ENCODE measurements at regions not wholly inside any gene's neighbourhood (a gene's known extent, or its start where the extent isn't known, plus 50 kb on each side); places are given as distances from the start of the nearest gene placed in this dataset.

DNA sequence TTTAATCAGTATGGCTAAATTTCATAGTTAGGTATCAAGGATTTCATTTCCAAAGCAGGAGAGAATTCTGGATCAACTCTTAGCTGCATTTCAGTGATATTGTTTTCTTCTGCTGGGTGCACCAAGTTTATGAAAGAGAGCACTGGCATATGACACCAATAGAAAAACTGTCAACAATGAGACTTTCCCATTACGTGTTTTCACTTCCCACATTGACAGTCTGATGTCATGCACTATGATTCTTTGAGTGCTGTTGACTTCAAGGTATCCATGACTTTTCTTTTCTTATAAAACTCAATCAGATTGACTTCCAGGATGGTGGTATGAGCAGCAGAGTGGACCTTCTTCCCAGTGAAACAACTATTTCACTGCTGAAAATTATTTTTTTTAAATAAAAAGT lies 476.1 kb downstream of the EDEM1 start:
- H4K20me1 ChIP-seq (replicated peaks; ENCODE audit: control insufficient read depth, extremely low read depth, insufficient read depth, low read length): no peaks in the 10 kb centered on the region
- H2AFZ ChIP-seq (ENCODE audit: low read depth, low read length): no peak overlapping the region
- no peaks in the 10 kb centered on the region for H3K9me1 ChIP-seq (replicated peaks; ENCODE audit: control insufficient read depth, extremely low read depth, insufficient read depth, low read length)
- intact Hi-C loops (cut with micrococcal nuclease): no loop called here
- peaks cover 6% of the 10 kb centered on the region for H3K9me3 ChIP-seq (replicated peaks; ENCODE audit: control insufficient read depth, insufficient read depth, low read length)
- H3K36me3 ChIP-seq (ENCODE audit: control insufficient read depth in 2 of 2, extremely low read depth in 1 of 2, insufficient read depth in 2 of 2, low read length in 2 of 2): no peaks in the 10 kb centered on the region
- no peak for TF ChIP-seq MYC (IDR thresholded peaks at IDR 0.05; ENCODE audit: low read depth, low read length)
- no peak for TF ChIP-seq POLR2AphosphoS5 (IDR thresholded peaks at IDR 0.05; ENCODE audit: insufficient read depth, low read depth, low read length)
- TF ChIP-seq POLR2A (IDR thresholded peaks at IDR 0.05; ENCODE audit: low read depth, low read length): no peak
- no peak for TF ChIP-seq FOS (IDR thresholded peaks at IDR 0.05; ENCODE audit: borderline replicate concordance, insufficient read depth, low read length)
- TF ChIP-seq, protein P1, sequence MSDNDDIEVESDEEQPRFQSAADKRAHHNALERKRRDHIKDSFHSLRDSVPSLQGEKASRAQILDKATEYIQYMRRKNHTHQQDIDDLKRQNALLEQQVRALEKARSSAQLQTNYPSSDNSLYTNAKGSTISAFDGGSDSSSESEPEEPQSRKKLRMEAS (IDR thresholded peaks at IDR 0.05; ENCODE audit: insufficient read depth, insufficient read length): no peak
- no peak for TF ChIP-seq JUN (IDR thresholded peaks at IDR 0.05; ENCODE audit: borderline replicate concordance, insufficient read depth, insufficient read length, low read depth)
- TF ChIP-seq, protein P2, sequence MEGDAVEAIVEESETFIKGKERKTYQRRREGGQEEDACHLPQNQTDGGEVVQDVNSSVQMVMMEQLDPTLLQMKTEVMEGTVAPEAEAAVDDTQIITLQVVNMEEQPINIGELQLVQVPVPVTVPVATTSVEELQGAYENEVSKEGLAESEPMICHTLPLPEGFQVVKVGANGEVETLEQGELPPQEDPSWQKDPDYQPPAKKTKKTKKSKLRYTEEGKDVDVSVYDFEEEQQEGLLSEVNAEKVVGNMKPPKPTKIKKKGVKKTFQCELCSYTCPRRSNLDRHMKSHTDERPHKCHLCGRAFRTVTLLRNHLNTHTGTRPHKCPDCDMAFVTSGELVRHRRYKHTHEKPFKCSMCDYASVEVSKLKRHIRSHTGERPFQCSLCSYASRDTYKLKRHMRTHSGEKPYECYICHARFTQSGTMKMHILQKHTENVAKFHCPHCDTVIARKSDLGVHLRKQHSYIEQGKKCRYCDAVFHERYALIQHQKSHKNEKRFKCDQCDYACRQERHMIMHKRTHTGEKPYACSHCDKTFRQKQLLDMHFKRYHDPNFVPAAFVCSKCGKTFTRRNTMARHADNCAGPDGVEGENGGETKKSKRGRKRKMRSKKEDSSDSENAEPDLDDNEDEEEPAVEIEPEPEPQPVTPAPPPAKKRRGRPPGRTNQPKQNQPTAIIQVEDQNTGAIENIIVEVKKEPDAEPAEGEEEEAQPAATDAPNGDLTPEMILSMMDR (IDR thresholded peaks at IDR 0.05; ENCODE audit: extremely low read depth in 1 of 2, insufficient read depth in 1 of 2, low read depth in 1 of 2, low read length in 2 of 2): no peak
- no peak for TF ChIP-seq GATA2 (IDR thresholded peaks at IDR 0.05; ENCODE audit: insufficient read depth, insufficient read length, low read depth, low read length)
- TF ChIP-seq EZH2 (IDR thresholded peaks at IDR 0.05; ENCODE audit: borderline replicate concordance, low read depth, low read length, severe bottlenecking): no peak
- no peak overlapping the region for H3K4me3 ChIP-seq (replicated peaks in 1 of 3; ENCODE audit: insufficient read depth in 1 of 3, low read depth in 1 of 3, low read length in 3 of 3)
- dilution Hi-C loops (cut with MboI; ENCODE audit: extremely low pct_ligation_motif_present, low sequenced_read_pairs): no loop called here
- ChIA-PET CTCF (no interaction called here), POLR2A (no interaction called here)
- FAIRE-seq (no peak), DNase-seq (ENCODE audit: low read depth, low spot score) (no peak)
- H3K4me1 ChIP-seq (ENCODE audit: control insufficient read depth, extremely low read depth, insufficient read depth, low read length): no peaks in the 10 kb centered on the region
- H3K79me2 ChIP-seq (ENCODE audit: control insufficient read depth, insufficient read depth, low read length): no peaks in the 10 kb centered on the region
- no peak overlapping the region for H3K4me2 ChIP-seq (ENCODE audit: insufficient read depth, low read length)
- H3K27ac ChIP-seq (ENCODE audit: insufficient read depth, low read depth, low read length): no peak overlapping the region
- BruUV-seq (replicated peaks): no TSS peak
- H3K9ac ChIP-seq (replicated peaks; ENCODE audit: extremely low read depth, insufficient read depth, low read length): no peak overlapping the region
- H3K27me3 ChIP-seq (ENCODE audit: control insufficient read depth in 2 of 2, insufficient read depth in 2 of 2, low read length in 2 of 2): no peaks in the 10 kb centered on the region

Data from endothelial cell of umbilical vein (primary cell).